ENCODE measurements at regions not wholly inside any gene's neighbourhood (a gene's known extent, or its start where the extent isn't known, plus 50 kb on each side); places are given as distances from the start of the nearest gene placed in this dataset.

DNA sequence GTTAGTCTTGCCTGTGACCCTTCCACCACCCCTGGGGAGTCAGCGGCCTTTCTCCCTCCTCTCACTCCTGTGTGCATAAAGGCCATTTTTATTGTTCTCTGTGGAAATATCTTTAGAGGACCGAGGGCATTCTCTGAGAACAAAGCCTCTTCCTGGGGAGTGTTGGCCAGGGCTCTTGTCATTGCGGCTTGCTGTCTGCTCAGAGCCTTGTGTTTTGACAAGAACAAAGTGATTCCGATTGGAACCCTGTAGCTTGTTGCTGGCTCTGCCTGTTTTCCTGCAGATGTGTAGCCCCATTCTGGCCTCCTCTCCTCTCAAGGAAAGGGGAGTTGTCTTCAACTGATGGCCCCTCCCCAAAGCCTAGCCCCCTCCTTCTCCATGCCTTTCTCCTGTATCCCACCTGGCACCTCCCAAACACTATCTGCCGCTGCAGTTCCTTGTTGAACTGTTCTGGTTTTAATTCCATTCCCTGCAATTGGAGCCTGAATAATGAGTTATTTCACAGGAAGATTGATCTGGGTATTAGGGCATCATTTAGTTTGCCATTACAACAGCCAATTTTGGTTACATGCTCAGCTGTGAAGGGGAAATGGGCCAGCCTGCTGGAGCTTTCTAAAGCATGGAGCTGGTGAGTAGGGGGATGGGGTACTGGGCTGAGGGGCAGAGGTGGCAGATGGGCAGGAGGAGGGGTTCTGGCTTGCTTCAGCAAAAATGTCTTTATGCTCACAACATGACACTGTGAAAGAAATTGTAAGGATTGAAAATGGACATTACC, 252.5 kb downstream of the LRFN2 start:
- no peak overlapping the region for H3K4me3 ChIP-seq
- no peak for DNase-seq
- intact Hi-C loops (cut with DNase I) = no loop called here

DNA sequence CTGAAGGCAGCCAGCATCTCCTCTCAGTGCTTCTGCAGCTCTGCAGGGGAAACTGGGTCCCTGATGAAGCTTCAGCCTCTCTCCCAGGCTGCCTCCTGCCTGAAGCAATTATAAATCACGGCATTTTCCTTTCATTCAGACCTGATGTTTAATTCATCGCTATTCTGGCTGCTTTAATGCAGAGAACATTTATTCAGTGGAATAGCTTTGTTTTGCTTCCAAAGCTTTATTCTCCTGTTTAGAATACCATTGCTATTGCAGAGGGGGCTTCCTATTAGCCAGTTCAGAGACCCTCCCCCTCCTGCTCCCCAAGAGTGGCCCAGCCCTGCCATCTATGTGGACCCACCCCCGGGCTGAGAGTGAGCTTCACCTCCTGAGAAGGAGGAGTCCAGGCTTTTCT, 255.6 kb downstream of the LRFN2 start:
- H3K4me3 ChIP-seq = no peak overlapping the region
- no peaks in the 10 kb centered on the region for H3K4me1 ChIP-seq
- H3K27me3 ChIP-seq = peaks cover 36% of the 10 kb centered on the region
- no peak overlapping the region for H3K27ac ChIP-seq
- ATAC-seq (no peak), DNase-seq (no peak)
- H3K36me3 ChIP-seq = no peaks in the 10 kb centered on the region
- H3K9me3 ChIP-seq = no peaks in the 10 kb centered on the region
- TF ChIP-seq, protein P1, sequence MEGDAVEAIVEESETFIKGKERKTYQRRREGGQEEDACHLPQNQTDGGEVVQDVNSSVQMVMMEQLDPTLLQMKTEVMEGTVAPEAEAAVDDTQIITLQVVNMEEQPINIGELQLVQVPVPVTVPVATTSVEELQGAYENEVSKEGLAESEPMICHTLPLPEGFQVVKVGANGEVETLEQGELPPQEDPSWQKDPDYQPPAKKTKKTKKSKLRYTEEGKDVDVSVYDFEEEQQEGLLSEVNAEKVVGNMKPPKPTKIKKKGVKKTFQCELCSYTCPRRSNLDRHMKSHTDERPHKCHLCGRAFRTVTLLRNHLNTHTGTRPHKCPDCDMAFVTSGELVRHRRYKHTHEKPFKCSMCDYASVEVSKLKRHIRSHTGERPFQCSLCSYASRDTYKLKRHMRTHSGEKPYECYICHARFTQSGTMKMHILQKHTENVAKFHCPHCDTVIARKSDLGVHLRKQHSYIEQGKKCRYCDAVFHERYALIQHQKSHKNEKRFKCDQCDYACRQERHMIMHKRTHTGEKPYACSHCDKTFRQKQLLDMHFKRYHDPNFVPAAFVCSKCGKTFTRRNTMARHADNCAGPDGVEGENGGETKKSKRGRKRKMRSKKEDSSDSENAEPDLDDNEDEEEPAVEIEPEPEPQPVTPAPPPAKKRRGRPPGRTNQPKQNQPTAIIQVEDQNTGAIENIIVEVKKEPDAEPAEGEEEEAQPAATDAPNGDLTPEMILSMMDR (IDR thresholded peaks at IDR 0.05) = no peak
- intact Hi-C loops (cut with DNase I) = no loop called here

More for the DNA sequence above, 252.5 kb downstream of the LRFN2 start:
- H3K27ac ChIP-seq = no peak overlapping the region
- H3K36me3 ChIP-seq = no peaks in the 10 kb centered on the region
- H3K4me1 ChIP-seq = no peaks in the 10 kb centered on the region
- peaks cover 22% of the 10 kb centered on the region for H3K27me3 ChIP-seq
- TF ChIP-seq, protein P1 (IDR thresholded peaks at IDR 0.05) = no peak
- H3K9me3 ChIP-seq = no peaks in the 10 kb centered on the region
- no peak for ATAC-seq

DNA sequence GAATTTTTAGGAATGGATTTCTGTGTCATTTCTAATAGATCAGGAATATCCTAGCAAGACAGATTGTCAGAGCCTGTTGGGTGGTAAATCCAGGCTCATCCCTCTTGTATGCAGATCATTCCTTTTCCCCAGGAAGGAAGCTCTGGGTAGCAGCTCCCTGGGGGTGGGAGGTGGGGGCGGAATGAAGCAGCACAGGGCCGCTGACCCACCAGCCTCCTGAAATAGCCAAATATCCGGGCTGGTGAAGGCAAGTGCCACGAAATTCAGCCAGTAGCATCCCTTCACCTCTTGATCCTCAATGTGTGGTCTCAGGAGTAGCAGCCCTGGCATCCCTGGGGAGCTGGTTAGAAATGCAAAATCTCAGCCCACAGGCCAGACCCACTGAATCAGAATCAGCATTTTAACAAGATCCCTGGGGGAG, 256.9 kb downstream of the LRFN2 start:
- Histone ChIP-seq H3K4me3 (no peak overlapping the region), H3K4me1 (no peaks in the 10 kb centered on the region), H3K9me3 (no peaks in the 10 kb centered on the region), H3K36me3 (no peaks in the 10 kb centered on the region), H3K27ac (no peak overlapping the region), H3K27me3 (peaks cover 36% of the 10 kb centered on the region)
- TF ChIP-seq, protein P1 (IDR thresholded peaks at IDR 0.05) = no peak
- intact Hi-C loops (cut with DNase I) = no loop called here
- ATAC-seq = no peak
- DNase-seq = no peak

DNA sequence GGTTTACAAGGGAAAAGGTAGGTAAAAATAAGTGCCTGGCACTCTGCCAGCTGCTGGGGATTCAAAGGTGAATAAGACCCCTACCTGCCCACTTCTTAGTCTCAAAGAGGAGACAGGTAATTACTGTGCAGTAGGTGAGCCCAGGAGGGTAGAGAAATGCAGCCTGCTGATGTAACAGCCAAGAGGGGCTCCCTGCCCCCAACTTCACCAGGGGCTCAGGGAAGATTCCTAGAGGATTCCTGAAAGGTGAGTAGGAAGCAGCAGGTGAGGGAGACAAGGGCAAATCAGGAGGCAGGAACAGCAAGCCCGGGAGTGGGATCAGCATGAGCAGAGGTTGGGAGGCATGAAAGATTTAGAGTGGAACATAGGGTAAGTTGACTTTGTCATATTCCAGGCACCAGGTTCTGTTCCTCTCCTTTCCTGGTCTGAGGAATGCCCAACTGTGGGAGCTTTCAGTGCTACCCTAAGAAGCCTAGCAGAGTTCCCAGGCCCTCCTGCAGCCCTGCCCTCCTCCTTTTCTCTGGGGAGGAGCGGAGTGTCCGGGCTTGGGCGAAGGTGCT, 258.1 kb downstream of the LRFN2 start:
- DNase-seq (no peak), ATAC-seq (no peak)
- no peak overlapping the region for H3K4me3 ChIP-seq
- H3K27me3 ChIP-seq = peaks cover 29% of the 10 kb centered on the region
- no peaks in the 10 kb centered on the region for H3K36me3 ChIP-seq
- TF ChIP-seq, protein P1 (IDR thresholded peaks at IDR 0.05) = no peak
- no peaks in the 10 kb centered on the region for H3K9me3 ChIP-seq
- intact Hi-C loops (cut with DNase I) = no loop called here
- H3K27ac ChIP-seq = no peak overlapping the region
- H3K4me1 ChIP-seq = no peaks in the 10 kb centered on the region

DNA sequence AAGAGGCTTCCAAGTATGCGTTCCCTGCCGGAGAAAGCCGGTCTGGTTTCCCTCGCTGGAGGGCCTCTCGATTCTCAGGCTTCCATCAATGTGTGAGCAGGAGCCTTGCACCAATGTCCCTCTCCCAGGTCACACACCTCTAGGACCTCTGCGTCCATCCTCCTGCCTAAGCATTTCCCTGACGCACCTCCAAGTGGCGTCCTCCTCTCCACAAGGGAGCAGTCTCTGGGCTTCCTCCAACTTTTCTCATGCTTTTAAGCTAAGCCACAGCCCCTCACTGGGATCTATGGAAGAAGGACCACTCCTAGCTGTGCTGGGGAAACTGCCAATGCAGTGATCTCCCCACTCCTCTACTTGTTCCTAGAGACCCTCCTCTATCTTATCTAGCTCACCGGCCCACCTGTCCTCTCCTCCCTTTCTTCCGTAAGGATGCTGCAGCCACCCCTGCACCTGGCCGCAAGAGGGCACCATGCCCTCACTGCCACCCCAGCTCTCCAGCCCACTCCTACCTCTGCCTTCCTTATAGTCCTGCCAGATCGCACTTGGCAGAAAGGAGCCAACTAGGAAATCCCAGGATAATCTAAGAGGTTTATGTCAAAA, 258.7 kb downstream of the LRFN2 start:
- Histone ChIP-seq H3K36me3 (no peaks in the 10 kb centered on the region), H3K4me3 (no peak overlapping the region), H3K9me3 (no peaks in the 10 kb centered on the region), H3K27me3 (peaks cover 25% of the 10 kb centered on the region), H3K4me1 (no peaks in the 10 kb centered on the region), H3K27ac (no peak overlapping the region)
- intact Hi-C loops (cut with DNase I) = no loop called here
- DNase-seq (peak; percentile 76), ATAC-seq (peak; percentile 88)
- TF ChIP-seq, protein P1 (IDR thresholded peaks at IDR 0.05) = peak; percentile 58
